SK-N-SH (cell line): ENCODE measurements at regions not wholly inside any gene's neighbourhood (a gene's known extent, or its start where the extent isn't known, plus 50 kb on each side); places are given as distances from the start of the nearest gene placed in this dataset.

ENCODE experiments used
- CTCF ChIA-PET: fragments of 300-600, 350-600 bp; formaldehyde crosslinking; extraction: SDS; loops from one replicate; lab custom pipeline; 2021; lab: Yijun Ruan, JAX
- POLR2A ChIA-PET: fragments of 350-600 bp; sonication (Branson Sonifier 250); formaldehyde crosslinking; extraction: SDS; loops from one replicate; lab custom pipeline; 2020; ENCODE audit warnings: antibody characterized with exemption, inconsistent platforms; lab: Yijun Ruan, JAX
- DNase-seq: peaks from one replicate; pipeline ENCODE4 v3.0.0; 2012
- H2AFZ ChIP-seq: fragments of 200-600 bp; sonication (generic); 2 replicates; pipeline ENCODE4 v1.8.1; 2016; ENCODE audit warnings: antibody characterized with exemption, mild to moderate bottlenecking, low read depth
- H3F3A ChIP-seq: fragments of 200-600 bp; sonication (generic); replicated peaks from 2 replicates; pipeline ENCODE3; 2016; ENCODE audit warnings: antibody characterized with exemption, mild to moderate bottlenecking; ENCODE audit not compliant: insufficient read depth
- H3K27ac ChIP-seq, 2 experiments: fragments of 200-500 bp in 1 of 2; fragments of 200-600 bp in 1 of 2; sonication (Bioruptor generic) in 1 of 2; sonication (generic), shearing (Covaris generic) in 1 of 2; 2 replicates each; pipeline versions ENCODE4 v1.5.1 to v1.6.1; 2014 to 2016; ENCODE audit warnings: low read depth in 2 of 2, inconsistent platforms in 1 of 2, low read length in 1 of 2, mild to moderate bottlenecking in 1 of 2, mixed read lengths in 1 of 2
- H3K27me3 ChIP-seq: fragments of 200-600 bp; sonication (generic), shearing (Covaris generic); 2 replicates; pipeline ENCODE4 v1.6.1; 2016; ENCODE audit warnings: mixed run types; ENCODE audit not compliant: insufficient read depth
- H3K36me3 ChIP-seq, 2 experiments: fragments of 200-500 bp in 1 of 2; fragments of 200-600 bp in 1 of 2; sonication (Bioruptor generic) in 1 of 2; sonication (generic) in 1 of 2; replicated peaks in 1 of 2; 2 replicates each; pipeline versions ENCODE3 to v1.5.1; 2014 to 2016; ENCODE audit warnings: low read length in 1 of 2, mild to moderate bottlenecking in 1 of 2; ENCODE audit not compliant: insufficient read depth in 2 of 2, control insufficient read depth in 1 of 2
- H3K4me1 ChIP-seq, 2 experiments: fragments of 200-500 bp in 1 of 2; fragments of 200-600 bp in 1 of 2; sonication (Bioruptor generic) in 1 of 2; sonication (generic), shearing (Covaris generic) in 1 of 2; 2 replicates each; pipeline versions ENCODE4 v1.5.1 to v1.6.1; 2014 to 2016; ENCODE audit warnings: low read depth in 1 of 2, low read length in 1 of 2, mixed run types in 1 of 2; ENCODE audit not compliant: insufficient read depth in 2 of 2, control insufficient read depth in 1 of 2
- H3K4me2 ChIP-seq: fragments of 200-600 bp; sonication (generic), shearing (Covaris generic); 2 replicates; pipeline ENCODE4 v1.6.1; 2017; ENCODE audit warnings: mixed run types
- H3K4me3 ChIP-seq, 2 experiments: fragments of 200-500 bp in 1 of 2; fragments of 200-600 bp in 1 of 2; sonication (Bioruptor generic) in 1 of 2; sonication (generic), shearing (Covaris generic) in 1 of 2; 2 replicates each; pipeline versions ENCODE4 v1.5.1 to v1.8.1; 2014 to 2016; ENCODE audit warnings: low read depth in 2 of 2, inconsistent platforms in 1 of 2, low read length in 1 of 2, mild to moderate bottlenecking in 1 of 2, mixed read lengths in 1 of 2, moderate library complexity in 1 of 2
- H3K79me2 ChIP-seq: fragments of 200-600 bp; sonication (generic); 2 replicates; pipeline ENCODE4 v1.8.1; 2017; ENCODE audit warnings: mild to moderate bottlenecking; ENCODE audit not compliant: insufficient read depth
- H3K9ac ChIP-seq: fragments of 200-600 bp; sonication (generic); 2 replicates; pipeline ENCODE4 v1.6.1; 2017; ENCODE audit warnings: mixed run types
- H3K9me2 ChIP-seq: fragments of 200-600 bp; sonication (generic); 2 replicates; pipeline ENCODE4 v1.6.1; 2017; ENCODE audit warnings: mixed run types
- H3K9me3 ChIP-seq: fragments of 200-600 bp; sonication (generic); 2 replicates; pipeline ENCODE4 v1.6.1; 2017; ENCODE audit warnings: mixed run types, mild to moderate bottlenecking, moderate library complexity
- H4K20me1 ChIP-seq: fragments of 200-600 bp; sonication (generic); 2 replicates; pipeline ENCODE4 v1.6.1; 2017; ENCODE audit warnings: mild to moderate bottlenecking, mixed run types; ENCODE audit not compliant: insufficient read depth
- CHD2 ChIP-seq: fragments of 150-350 bp; IDR thresholded peaks from 2 replicates; pipeline ENCODE4 v1.6.1; 2018; ENCODE audit warnings: low read length; ENCODE audit not compliant: partially characterized antibody
- FOSL2 ChIP-seq: IDR thresholded peaks from 2 replicates; pipeline ENCODE4 v1.4.0; 2012; ENCODE audit warnings: low read depth, mild to moderate bottlenecking, moderate library complexity, borderline replicate concordance
- FOXJ3 ChIP-seq: sonication (generic); formaldehyde crosslinking; IDR thresholded peaks from 2 replicates; pipeline ENCODE4 v1.5.1; 2020; ENCODE audit warnings: mild to moderate bottlenecking, missing genetic modification reagents
- FOXM1 ChIP-seq: IDR thresholded peaks from 2 replicates; pipeline ENCODE4 v1.4.0; 2012; ENCODE audit warnings: low read depth, mild to moderate bottlenecking
- MEF2A ChIP-seq: IDR thresholded peaks from 2 replicates; pipeline ENCODE4 v1.4.0; 2012; ENCODE audit warnings: low read depth, borderline replicate concordance
- MXI1 ChIP-seq: IDR thresholded peaks from 2 replicates; pipeline ENCODE4 v1.6.1; 2012; ENCODE audit warnings: mild to moderate bottlenecking, low read depth, low read length, improper control_type of control experiment
- NFIC ChIP-seq: IDR thresholded peaks from 2 replicates; pipeline ENCODE4 v1.4.0; 2012; ENCODE audit warnings: borderline replicate concordance
- NRF1 ChIP-seq: IDR thresholded peaks from 2 replicates; pipeline ENCODE4 v1.6.1; 2012; ENCODE audit warnings: low read depth, mild to moderate bottlenecking, low read length
- RAD21 ChIP-seq: IDR thresholded peaks from 2 replicates; pipeline ENCODE4 v1.6.1; 2012; ENCODE audit warnings: mild to moderate bottlenecking, low read length
- RCOR1 ChIP-seq: fragments of 150-350 bp; IDR thresholded peaks from 2 replicates; pipeline ENCODE4 v1.6.1; 2017; ENCODE audit warnings: antibody characterized with exemption, low read length
- RFX5 ChIP-seq: IDR thresholded peaks from 2 replicates; pipeline ENCODE4 v1.6.1; 2012; ENCODE audit warnings: mild to moderate bottlenecking, improper control_type of control experiment, low read length
- RXRA ChIP-seq: IDR thresholded peaks from 2 replicates; pipeline ENCODE4 v1.4.0; 2012; ENCODE audit warnings: low read depth, mild to moderate bottlenecking, borderline replicate concordance
- SMC3 ChIP-seq: IDR thresholded peaks from 2 replicates; pipeline ENCODE4 v1.6.1; 2012; ENCODE audit warnings: low read depth, low read length, improper control_type of control experiment
- TAF1 ChIP-seq: IDR thresholded peaks from 2 replicates; pipeline ENCODE4 v1.6.1; 2012; ENCODE audit warnings: low read depth, mild to moderate bottlenecking, low read length, moderate library complexity, borderline replicate concordance
- TCF12 ChIP-seq: IDR thresholded peaks from 2 replicates; pipeline ENCODE4 v1.4.0; 2012
- TEAD4 ChIP-seq: IDR thresholded peaks from 2 replicates; pipeline ENCODE4 v1.4.0; 2012; ENCODE audit warnings: mild to moderate bottlenecking, borderline replicate concordance; ENCODE audit not compliant: insufficient read depth
- YY1 ChIP-seq: IDR thresholded peaks from 2 replicates; pipeline ENCODE4 v1.4.0; 2012; ENCODE audit warnings: low read depth, mild to moderate bottlenecking
- WGBS: methylation state at CpG from one replicate; pipeline ENCODE4 v1.1.6; 2017; ENCODE audit warnings: low lambda C conversion rate; 5-methylcytosine and 5-hydroxymethylcytosine counted together
- TF ChIP-seq, protein P1 (sequence below): IDR thresholded peaks from 2 replicates; pipeline ENCODE4 v1.4.0; 2012; ENCODE audit warnings: low read depth, borderline replicate concordance
- TF ChIP-seq, protein P2 (sequence below): IDR thresholded peaks from 2 replicates; pipeline ENCODE4 v1.4.0; 2012; ENCODE audit warnings: low read depth, borderline replicate concordance
- TF ChIP-seq, protein P3 (sequence below): fragments of 150-350 bp; IDR thresholded peaks from 2 replicates; pipeline ENCODE4 v1.6.1; 2017; ENCODE audit warnings: antibody characterized with exemption, low read length, low read depth, borderline replicate concordance
- TF ChIP-seq, protein P4 (sequence below): fragments of 150-350 bp; IDR thresholded peaks from 2 replicates; pipeline ENCODE4 v1.6.1; 2016; ENCODE audit warnings: mild to moderate bottlenecking, low read depth, low read length
- TF ChIP-seq, protein P5 (sequence below): IDR thresholded peaks from 2 replicates; pipeline ENCODE4 v1.6.1; 2012; ENCODE audit warnings: mild to moderate bottlenecking, low read depth, low read length, moderate library complexity

DNA sequence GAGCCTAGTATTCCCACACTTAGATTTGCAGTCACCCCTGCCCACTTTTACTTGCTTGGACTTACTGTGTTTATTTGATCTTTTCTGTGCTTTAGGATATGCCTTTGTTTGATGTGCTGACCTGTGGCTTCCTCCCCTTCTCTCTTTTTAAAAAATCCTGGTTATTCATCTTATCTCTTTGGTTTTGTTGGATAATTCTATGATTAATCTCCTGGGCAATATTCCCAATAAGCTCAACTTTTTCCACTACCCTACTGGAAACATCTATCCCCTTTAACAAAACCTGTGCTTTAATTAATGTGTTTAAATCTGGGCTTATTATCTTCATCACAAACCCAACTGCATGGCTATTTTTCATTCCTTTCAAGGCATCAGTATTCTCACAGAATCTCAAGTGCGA, 476.0 kb upstream of the TGFBR2 start:
- Histone ChIP-seq H3K9me3 (no peaks in the 10 kb centered on the region), H3K27ac (no peak overlapping the region), H3K36me3 (no peaks in the 10 kb centered on the region)
- 100% methylated on average over 1 of the region's 1 CpG for WGBS
- POLR2A ChIA-PET: no interaction called here
- TF ChIP-seq MXI1 (no peak), SMC3 (no peak), TCF12 (no peak), RFX5 (no peak), NFIC (no peak), YY1 (no peak), TAF1 (no peak), NRF1 (no peak), TEAD4 (no peak), FOXJ3 (CRISPR knock-in tag) (no peak), RXRA (no peak), FOXM1 (no peak), RAD21 (no peak)
- TF ChIP-seq, protein P1, sequence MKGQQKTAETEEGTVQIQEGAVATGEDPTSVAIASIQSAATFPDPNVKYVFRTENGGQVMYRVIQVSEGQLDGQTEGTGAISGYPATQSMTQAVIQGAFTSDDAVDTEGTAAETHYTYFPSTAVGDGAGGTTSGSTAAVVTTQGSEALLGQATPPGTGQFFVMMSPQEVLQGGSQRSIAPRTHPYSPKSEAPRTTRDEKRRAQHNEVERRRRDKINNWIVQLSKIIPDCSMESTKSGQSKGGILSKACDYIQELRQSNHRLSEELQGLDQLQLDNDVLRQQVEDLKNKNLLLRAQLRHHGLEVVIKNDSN: no peak
- TF ChIP-seq, all 33 proteins: peak for 0
- Histone ChIP-seq H3K9me2 (no peaks in the 10 kb centered on the region), H3K79me2 (no peaks in the 10 kb centered on the region), H3F3A (no peaks in the 10 kb centered on the region), H3K4me2 (no peak overlapping the region), H3K9ac (no peak overlapping the region), H2AFZ (no peak overlapping the region), H3K4me3 (no peak overlapping the region), H4K20me1 (no peaks in the 10 kb centered on the region), H3K27me3 (no peaks in the 10 kb centered on the region), H3K4me1 (peaks cover 0 to 17% of the 10 kb centered on the region in 2 experiments; a peak in 1 of 4 replicates)
- no peak for DNase-seq
- CTCF ChIA-PET: interaction anchor here (1.2 kb wide), 2 partner anchors 21 to 88 kb away, joined by 3 read pairs; no protein-coding TSS in a partner anchor

DNA sequence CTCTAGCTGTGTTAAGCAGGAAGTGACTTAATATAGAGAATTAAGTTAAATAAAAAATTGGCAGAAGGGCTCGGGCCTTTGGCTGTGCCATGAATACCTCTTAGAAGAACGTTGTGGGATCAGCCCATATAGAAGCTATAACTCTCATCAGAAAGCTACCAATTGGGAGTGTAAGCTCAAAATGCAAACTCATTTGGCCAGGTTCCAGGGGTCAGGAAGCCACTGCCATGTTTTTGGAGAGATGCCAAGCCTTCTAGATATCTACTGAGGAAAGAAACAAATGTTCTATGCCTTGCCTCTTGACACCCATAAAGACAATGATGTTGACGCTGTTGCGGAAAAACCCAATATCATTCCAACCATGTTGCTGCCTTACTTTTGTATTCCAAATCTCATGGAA, 475.2 kb upstream of the TGFBR2 start:
- Histone ChIP-seq H3K36me3 (no peaks in the 10 kb centered on the region), H3K27ac (no peak overlapping the region), H3K4me3 (no peak overlapping the region), H3K79me2 (no peaks in the 10 kb centered on the region), H3K4me2 (no peak overlapping the region), H4K20me1 (no peaks in the 10 kb centered on the region), H2AFZ (no peak overlapping the region; the same call in 1 of the 2 replicates), H3K9me2 (no peaks in the 10 kb centered on the region), H3K9ac (no peak overlapping the region), H3K27me3 (no peaks in the 10 kb centered on the region), H3F3A (no peaks in the 10 kb centered on the region), H3K9me3 (no peaks in the 10 kb centered on the region), H3K4me1 (peaks cover 0 to 17% of the 10 kb centered on the region in 2 experiments; a peak in 1 of 4 replicates)
- no peak for DNase-seq
- ChIA-PET POLR2A (no interaction called here), CTCF (interaction anchor here (1.0 kb wide), 1 partner anchor 10 kb away, joined by 3 read pairs; no protein-coding TSS in a partner anchor)
- WGBS: 69% methylated on average over 4 of the region's 4 CpGs
- TF ChIP-seq CHD2: no peak
- no peak for TF ChIP-seq MEF2A
- TF ChIP-seq, protein P2, sequence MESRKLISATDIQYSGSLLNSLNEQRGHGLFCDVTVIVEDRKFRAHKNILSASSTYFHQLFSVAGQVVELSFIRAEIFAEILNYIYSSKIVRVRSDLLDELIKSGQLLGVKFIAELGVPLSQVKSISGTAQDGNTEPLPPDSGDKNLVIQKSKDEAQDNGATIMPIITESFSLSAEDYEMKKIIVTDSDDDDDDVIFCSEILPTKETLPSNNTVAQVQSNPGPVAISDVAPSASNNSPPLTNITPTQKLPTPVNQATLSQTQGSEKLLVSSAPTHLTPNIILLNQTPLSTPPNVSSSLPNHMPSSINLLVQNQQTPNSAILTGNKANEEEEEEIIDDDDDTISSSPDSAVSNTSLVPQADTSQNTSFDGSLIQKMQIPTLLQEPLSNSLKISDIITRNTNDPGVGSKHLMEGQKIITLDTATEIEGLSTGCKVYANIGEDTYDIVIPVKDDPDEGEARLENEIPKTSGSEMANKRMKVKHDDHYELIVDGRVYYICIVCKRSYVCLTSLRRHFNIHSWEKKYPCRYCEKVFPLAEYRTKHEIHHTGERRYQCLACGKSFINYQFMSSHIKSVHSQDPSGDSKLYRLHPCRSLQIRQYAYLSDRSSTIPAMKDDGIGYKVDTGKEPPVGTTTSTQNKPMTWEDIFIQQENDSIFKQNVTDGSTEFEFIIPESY: no peak
- TF ChIP-seq, protein P3, sequence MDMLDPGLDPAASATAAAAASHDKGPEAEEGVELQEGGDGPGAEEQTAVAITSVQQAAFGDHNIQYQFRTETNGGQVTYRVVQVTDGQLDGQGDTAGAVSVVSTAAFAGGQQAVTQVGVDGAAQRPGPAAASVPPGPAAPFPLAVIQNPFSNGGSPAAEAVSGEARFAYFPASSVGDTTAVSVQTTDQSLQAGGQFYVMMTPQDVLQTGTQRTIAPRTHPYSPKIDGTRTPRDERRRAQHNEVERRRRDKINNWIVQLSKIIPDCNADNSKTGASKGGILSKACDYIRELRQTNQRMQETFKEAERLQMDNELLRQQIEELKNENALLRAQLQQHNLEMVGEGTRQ: no peak
- no peak for TF ChIP-seq TAF1
- TF ChIP-seq, protein P4, sequence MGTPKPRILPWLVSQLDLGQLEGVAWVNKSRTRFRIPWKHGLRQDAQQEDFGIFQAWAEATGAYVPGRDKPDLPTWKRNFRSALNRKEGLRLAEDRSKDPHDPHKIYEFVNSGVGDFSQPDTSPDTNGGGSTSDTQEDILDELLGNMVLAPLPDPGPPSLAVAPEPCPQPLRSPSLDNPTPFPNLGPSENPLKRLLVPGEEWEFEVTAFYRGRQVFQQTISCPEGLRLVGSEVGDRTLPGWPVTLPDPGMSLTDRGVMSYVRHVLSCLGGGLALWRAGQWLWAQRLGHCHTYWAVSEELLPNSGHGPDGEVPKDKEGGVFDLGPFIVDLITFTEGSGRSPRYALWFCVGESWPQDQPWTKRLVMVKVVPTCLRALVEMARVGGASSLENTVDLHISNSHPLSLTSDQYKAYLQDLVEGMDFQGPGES: no peak
- no peak for TF ChIP-seq RCOR1
- TF ChIP-seq FOSL2: no peak
- no peak for TF ChIP-seq FOXM1
- TF ChIP-seq, protein P5, sequence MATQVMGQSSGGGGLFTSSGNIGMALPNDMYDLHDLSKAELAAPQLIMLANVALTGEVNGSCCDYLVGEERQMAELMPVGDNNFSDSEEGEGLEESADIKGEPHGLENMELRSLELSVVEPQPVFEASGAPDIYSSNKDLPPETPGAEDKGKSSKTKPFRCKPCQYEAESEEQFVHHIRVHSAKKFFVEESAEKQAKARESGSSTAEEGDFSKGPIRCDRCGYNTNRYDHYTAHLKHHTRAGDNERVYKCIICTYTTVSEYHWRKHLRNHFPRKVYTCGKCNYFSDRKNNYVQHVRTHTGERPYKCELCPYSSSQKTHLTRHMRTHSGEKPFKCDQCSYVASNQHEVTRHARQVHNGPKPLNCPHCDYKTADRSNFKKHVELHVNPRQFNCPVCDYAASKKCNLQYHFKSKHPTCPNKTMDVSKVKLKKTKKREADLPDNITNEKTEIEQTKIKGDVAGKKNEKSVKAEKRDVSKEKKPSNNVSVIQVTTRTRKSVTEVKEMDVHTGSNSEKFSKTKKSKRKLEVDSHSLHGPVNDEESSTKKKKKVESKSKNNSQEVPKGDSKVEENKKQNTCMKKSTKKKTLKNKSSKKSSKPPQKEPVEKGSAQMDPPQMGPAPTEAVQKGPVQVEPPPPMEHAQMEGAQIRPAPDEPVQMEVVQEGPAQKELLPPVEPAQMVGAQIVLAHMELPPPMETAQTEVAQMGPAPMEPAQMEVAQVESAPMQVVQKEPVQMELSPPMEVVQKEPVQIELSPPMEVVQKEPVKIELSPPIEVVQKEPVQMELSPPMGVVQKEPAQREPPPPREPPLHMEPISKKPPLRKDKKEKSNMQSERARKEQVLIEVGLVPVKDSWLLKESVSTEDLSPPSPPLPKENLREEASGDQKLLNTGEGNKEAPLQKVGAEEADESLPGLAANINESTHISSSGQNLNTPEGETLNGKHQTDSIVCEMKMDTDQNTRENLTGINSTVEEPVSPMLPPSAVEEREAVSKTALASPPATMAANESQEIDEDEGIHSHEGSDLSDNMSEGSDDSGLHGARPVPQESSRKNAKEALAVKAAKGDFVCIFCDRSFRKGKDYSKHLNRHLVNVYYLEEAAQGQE: no peak
- no peak for TF ChIP-seq RAD21
